Esophagus squamous epithelium (tissue), 5 donors: ENCODE measurements at regions not wholly inside any gene's neighbourhood (a gene's known extent, or its start where the extent isn't known, plus 50 kb on each side); places are given as distances from the start of the nearest gene placed in this dataset.

ENCODE experiments used
- DNase-seq: peaks from one replicate; lab custom pipeline; 2025; lab: John Stamatoyannopoulos, UW
- H3K27ac ChIP-seq, 4 donors: fragments of 200-600 bp; sonication (generic); one replicate each; pipeline ENCODE4 v1.5.1; 2016 to 2019; ENCODE audit warnings: mild to moderate bottlenecking in 1 of 4
- H3K27me3 ChIP-seq, 4 donors: fragments of 200-600 bp; sonication (generic); 1 replicate in 3 of 4; 2 replicates in 1 of 4; pipeline versions ENCODE4 v1.5.1 to v1.6.0; 2017 to 2021; ENCODE audit warnings: antibody characterized with exemption in 1 of 4
- H3K36me3 ChIP-seq, 3 donors: fragments of 200-600 bp; sonication (generic); one replicate each; pipeline ENCODE4 v1.5.1; 2016 to 2019
- H3K4me1 ChIP-seq, 3 donors: fragments of 200-600 bp; sonication (generic); one replicate each; pipeline ENCODE4 v1.5.1; 2017 to 2019
- H3K4me3 ChIP-seq, 4 donors: fragments of 200-600 bp; sonication (generic); 1 replicate in 3 of 4; 2 replicates in 1 of 4; pipeline ENCODE4 v1.5.1; 2016 to 2019; ENCODE audit warnings: mild to moderate bottlenecking in 2 of 4, moderate library complexity in 1 of 4
- H3K9me3 ChIP-seq, 3 donors: fragments of 200-600 bp; sonication (generic); one replicate each; pipeline ENCODE4 v1.5.1; 2016 to 2019
- POLR2A ChIP-seq, 4 donors: fragments of 450-650 bp; IDR thresholded peaks; one replicate each; pipeline ENCODE4 v1.6.1; 2017; ENCODE audit warnings: antibody characterized with exemption in 4 of 4, mild to moderate bottlenecking in 4 of 4, moderate library complexity in 3 of 4
- WGBS, 2 donors: methylation state at CpG; one replicate each; pipeline ENCODE4 v1.1.5; 2018; 5-methylcytosine and 5-hydroxymethylcytosine counted together
- intact Hi-C: fragments of 100-400 bp; cut with DNase I; formaldehyde crosslinking; loops from one replicate; pipeline ENCODE4 v1.15.0; 2022
- TF ChIP-seq, protein P1 (sequence below), 6 experiments: fragments of 450-650 bp in 4 of 6; fragments of 200-600 bp in 2 of 6; sonication (generic) in 2 of 6; IDR thresholded peaks; one replicate each; pipeline ENCODE4 v1.5.1; 2016 to 2019; ENCODE audit warnings: antibody characterized with exemption in 6 of 6, mild to moderate bottlenecking in 4 of 6, moderate library complexity in 4 of 6
- donor health status: DM: yes; HTN: yes; CAD: no.

GRCh38 chr2:20507166-20507692 lies 60.4 kb downstream of the RHOB start:
- intact Hi-C loops: no loop called here
- DNase-seq: no peak
- Histone ChIP-seq H3K27me3 (no peaks in the 10 kb centered on the region), H3K9me3 (no peaks in the 10 kb centered on the region), H3K4me1 (peaks cover 16 to 59% (median 19%) of the 10 kb centered on the region in 3 donors), H3K36me3 (no peaks in the 10 kb centered on the region), H3K27ac (peak overlapping the region in 1 of 4 donors; percentile 34), H3K4me3 (no peak overlapping the region)
- 66 to 68% methylated on average over 5 of the region's 5 CpGs for WGBS, 2 donors
- TF ChIP-seq POLR2A (IDR thresholded peaks at IDR 0.05): no peak
- TF ChIP-seq, protein P1, sequence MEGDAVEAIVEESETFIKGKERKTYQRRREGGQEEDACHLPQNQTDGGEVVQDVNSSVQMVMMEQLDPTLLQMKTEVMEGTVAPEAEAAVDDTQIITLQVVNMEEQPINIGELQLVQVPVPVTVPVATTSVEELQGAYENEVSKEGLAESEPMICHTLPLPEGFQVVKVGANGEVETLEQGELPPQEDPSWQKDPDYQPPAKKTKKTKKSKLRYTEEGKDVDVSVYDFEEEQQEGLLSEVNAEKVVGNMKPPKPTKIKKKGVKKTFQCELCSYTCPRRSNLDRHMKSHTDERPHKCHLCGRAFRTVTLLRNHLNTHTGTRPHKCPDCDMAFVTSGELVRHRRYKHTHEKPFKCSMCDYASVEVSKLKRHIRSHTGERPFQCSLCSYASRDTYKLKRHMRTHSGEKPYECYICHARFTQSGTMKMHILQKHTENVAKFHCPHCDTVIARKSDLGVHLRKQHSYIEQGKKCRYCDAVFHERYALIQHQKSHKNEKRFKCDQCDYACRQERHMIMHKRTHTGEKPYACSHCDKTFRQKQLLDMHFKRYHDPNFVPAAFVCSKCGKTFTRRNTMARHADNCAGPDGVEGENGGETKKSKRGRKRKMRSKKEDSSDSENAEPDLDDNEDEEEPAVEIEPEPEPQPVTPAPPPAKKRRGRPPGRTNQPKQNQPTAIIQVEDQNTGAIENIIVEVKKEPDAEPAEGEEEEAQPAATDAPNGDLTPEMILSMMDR (IDR thresholded peaks at IDR 0.05): no peak

DNA sequence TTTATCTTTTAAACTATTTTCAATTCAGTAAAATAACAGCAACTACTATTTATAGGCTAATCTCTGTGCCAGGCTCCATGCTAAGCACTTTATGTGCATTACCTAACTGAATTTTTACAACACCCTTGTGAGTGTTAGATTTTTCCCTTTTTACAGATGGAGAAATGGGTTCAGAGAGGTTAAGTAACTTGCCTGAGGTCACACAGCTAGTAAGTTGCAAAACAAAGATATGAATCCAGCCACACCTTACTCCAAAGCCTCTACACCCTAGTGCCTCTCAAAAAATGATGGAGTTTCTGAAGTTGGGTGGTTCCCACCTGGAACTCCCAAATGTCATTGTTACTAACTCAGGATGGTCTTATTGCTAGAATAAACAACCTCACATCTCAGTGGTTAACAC lies 60.8 kb downstream of the RHOB start:
- Histone ChIP-seq H3K4me1 (peaks cover 16 to 59% (median 19%) of the 10 kb centered on the region in 3 donors), H3K27ac (peak overlapping the region in 1 of 4 donors; percentile 34), H3K36me3 (no peaks in the 10 kb centered on the region), H3K9me3 (no peaks in the 10 kb centered on the region), H3K4me3 (no peak overlapping the region), H3K27me3 (no peaks in the 10 kb centered on the region)
- intact Hi-C loops: no loop called here
- DNase-seq: no peak
- TF ChIP-seq, protein P1 (IDR thresholded peaks at IDR 0.05): no peak

- DNase-seq: no peak
- no peaks in the 10 kb centered on the region for H3K9me3 ChIP-seq
- no peak overlapping the region for H3K4me3 ChIP-seq
- H3K4me1 ChIP-seq: peaks cover 16 to 61% (median 19%) of the 10 kb centered on the region in 3 donors
- intact Hi-C loops: no loop called here
- H3K27ac ChIP-seq: peak overlapping the region; percentile 57 to 86 (median 83)
- no peaks in the 10 kb centered on the region for H3K36me3 ChIP-seq
- TF ChIP-seq, protein P1 (IDR thresholded peaks at IDR 0.05): no peak
- TF ChIP-seq POLR2A (IDR thresholded peaks at IDR 0.05): no peak
- WGBS, 2 donors: 40 to 67% methylated on average over 1 to 5 of the region's 6 CpGs
- H3K27me3 ChIP-seq: no peaks in the 10 kb centered on the region
Observed at GRCh38 chr2:20509301-20509769, 62.5 kb downstream of the RHOB start.

DNA sequence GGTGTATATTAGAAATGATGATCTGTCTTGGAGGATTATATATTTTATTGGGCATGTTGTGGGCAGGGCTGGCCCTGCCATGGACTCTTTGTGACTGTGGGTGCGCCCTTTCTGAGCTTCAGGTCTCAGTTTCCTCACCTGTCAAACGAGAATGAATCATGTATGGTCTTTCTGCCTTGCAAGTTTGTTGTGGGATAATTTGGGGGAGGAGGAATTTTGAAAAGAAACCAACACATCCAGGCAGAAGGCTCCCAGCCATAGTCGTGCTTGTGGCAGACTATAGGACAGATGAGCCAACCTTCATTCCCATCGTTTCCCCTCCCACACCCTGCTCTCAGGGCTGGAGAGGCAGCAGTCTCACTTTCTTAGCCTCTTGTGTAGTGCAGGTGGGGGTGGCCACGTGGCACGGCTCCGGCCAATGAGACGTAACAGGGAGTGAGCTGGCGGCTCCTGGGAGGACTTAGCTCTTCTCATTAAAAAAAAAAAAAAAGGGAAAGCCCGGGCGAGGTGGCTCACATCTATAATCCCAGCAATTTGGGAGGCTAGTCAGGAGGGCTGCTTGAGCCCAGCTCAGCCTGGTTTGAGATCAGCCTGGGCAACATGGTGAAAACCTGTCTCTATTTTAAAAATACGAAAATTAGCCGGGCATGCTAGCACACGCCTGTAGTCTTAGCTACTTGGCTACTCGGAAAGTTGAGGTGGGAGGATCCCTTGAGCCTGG lies 63.1 kb downstream of the RHOB start:
- H3K36me3 ChIP-seq: no peaks in the 10 kb centered on the region
- no peak for TF ChIP-seq POLR2A (IDR thresholded peaks at IDR 0.05)
- TF ChIP-seq, protein P1 (IDR thresholded peaks at IDR 0.05): no peak
- peak overlapping the region; percentile 57 to 86 (median 83) for H3K27ac ChIP-seq
- H3K4me1 ChIP-seq: peaks cover 16 to 66% (median 24%) of the 10 kb centered on the region in 3 donors
- peak overlapping the region in 2 of 4 donors; percentile 6 to 29 for H3K4me3 ChIP-seq
- H3K27me3 ChIP-seq: no peaks in the 10 kb centered on the region
- 32 to 50% methylated on average over 10 to 14 of the region's 15 CpGs for WGBS, 2 donors
- intact Hi-C loops: no loop called here
- H3K9me3 ChIP-seq: no peaks in the 10 kb centered on the region
- DNase-seq: no peak

DNA sequence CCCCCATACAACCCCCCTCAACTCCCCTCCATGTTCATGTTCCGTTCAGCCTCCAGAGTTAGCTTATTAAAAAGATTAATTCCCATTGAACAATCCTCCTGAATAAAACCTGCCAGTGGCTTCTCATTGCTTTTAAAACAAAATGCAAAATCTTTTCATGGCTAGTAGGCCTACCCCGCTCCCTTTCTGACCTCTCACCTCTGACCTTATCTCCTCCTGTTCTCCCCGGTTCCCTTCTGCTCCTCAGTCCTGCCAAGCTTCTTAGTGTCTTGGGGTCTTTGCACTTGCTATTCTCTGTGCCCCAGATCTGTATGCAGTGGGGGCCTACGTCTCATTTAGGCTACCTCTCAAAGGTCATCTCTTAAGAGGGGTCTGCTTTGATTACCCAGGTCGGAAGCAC lies 64.3 kb downstream of the RHOB start:
- peak overlapping the region in 1 of 4 donors; percentile 85 for H3K27ac ChIP-seq
- TF ChIP-seq, protein P1 (IDR thresholded peaks at IDR 0.05): no peak
- no peak for TF ChIP-seq POLR2A (IDR thresholded peaks at IDR 0.05)
- H3K4me1 ChIP-seq: peaks cover 16 to 73% (median 24%) of the 10 kb centered on the region in 3 donors
- DNase-seq: no peak
- no peaks in the 10 kb centered on the region for H3K27me3 ChIP-seq
- no peaks in the 10 kb centered on the region for H3K36me3 ChIP-seq
- WGBS, 2 donors: 91 to 93% methylated on average over 5 of the region's 5 CpGs
- H3K4me3 ChIP-seq: no peak overlapping the region
- H3K9me3 ChIP-seq: no peaks in the 10 kb centered on the region
- intact Hi-C loops: no loop called here
